T1000 (cell line): ENCODE measurements at regions not wholly inside any gene's neighbourhood (a gene's known extent, or its start where the extent isn't known, plus 50 kb on each side); places are given as distances from the start of the nearest gene placed in this dataset.
A peak's percentile ranks its signal among the peaks of the same experiment; 100 is the strongest.
"Not testable (repeated sequence)": the region's sequence is repeated elsewhere in the genome, so short reads cannot be mapped to it uniquely, and the experiment has no call there.

Source experiments
- DNase-seq: peaks from one replicate; lab custom pipeline; 2025; ENCODE audit warnings: mixed read lengths; lab: John Stamatoyannopoulos, UW

GRCh38 chr2:195466427-195466826 is 190.6 kb upstream of the SLC39A10 start:
- no peak for DNase-seq

GRCh38 chr2:195461010-195461409 is 196.0 kb upstream of the SLC39A10 start:
- no peak for DNase-seq

- no peak for DNase-seq
Measured at GRCh38 chr2:195458936-195459335, 198.1 kb upstream of the SLC39A10 start.

GRCh38 chr2:195457873-195458272 is 199.2 kb upstream of the SLC39A10 start:
- DNase-seq = no peak

GRCh38 chr2:195456771-195457170 is 200.3 kb upstream of the SLC39A10 start:
- no peak for DNase-seq

- no peak for DNase-seq
Measured at GRCh38 chr2:195451160-195451559, 205.9 kb upstream of the SLC39A10 start.

GRCh38 chr2:195450552-195451113 is 206.4 kb upstream of the SLC39A10 start:
- DNase-seq = no peak

- no peak for DNase-seq
Measured at GRCh38 chr2:195447323-195447975, 209.6 kb upstream of the SLC39A10 start.

- DNase-seq = no peak
Measured at GRCh38 chr2:195445639-195446038, 211.4 kb upstream of the SLC39A10 start.

GRCh38 chr2:195443926-195444325 is 213.1 kb upstream of the SLC39A10 start:
- no peak for DNase-seq

GRCh38 chr2:195442458-195443175 is 214.4 kb upstream of the SLC39A10 start:
- DNase-seq = no peak

GRCh38 chr2:195438692-195439091 is 218.3 kb upstream of the SLC39A10 start:
- no peak for DNase-seq

- DNase-seq = no peak
Measured at GRCh38 chr2:195437521-195437920, 219.5 kb upstream of the SLC39A10 start.

GRCh38 chr2:195434346-195434745 is 222.7 kb upstream of the SLC39A10 start:
- DNase-seq = no peak

- not testable (repeated sequence) for DNase-seq
Measured at GRCh38 chr2:195433729-195434128, 223.3 kb upstream of the SLC39A10 start.

- no peak for DNase-seq
Measured at GRCh38 chr2:195428673-195429072, 228.4 kb upstream of the SLC39A10 start.

GRCh38 chr2:195425328-195425727 is 231.7 kb upstream of the SLC39A10 start:
- no peak for DNase-seq

GRCh38 chr2:195419033-195419432 is 238.0 kb upstream of the SLC39A10 start:
- no peak for DNase-seq

GRCh38 chr2:195414537-195415100 is 242.4 kb upstream of the SLC39A10 start:
- DNase-seq = no peak

- no peak for DNase-seq
Measured at GRCh38 chr2:195413944-195414343, 243.1 kb upstream of the SLC39A10 start.

GRCh38 chr2:195413422-195413821 is 243.6 kb upstream of the SLC39A10 start:
- DNase-seq = no peak

GRCh38 chr2:195411219-195411687 is 245.8 kb upstream of the SLC39A10 start:
- DNase-seq = peak; percentile 28
